ENCODE measurements at regions not wholly inside any gene's neighbourhood (a gene's known extent, or its start where the extent isn't known, plus 50 kb on each side); places are given as distances from the start of the nearest gene placed in this dataset.
A peak's percentile ranks its signal among the peaks of the same experiment; 100 is the strongest.

DNA sequence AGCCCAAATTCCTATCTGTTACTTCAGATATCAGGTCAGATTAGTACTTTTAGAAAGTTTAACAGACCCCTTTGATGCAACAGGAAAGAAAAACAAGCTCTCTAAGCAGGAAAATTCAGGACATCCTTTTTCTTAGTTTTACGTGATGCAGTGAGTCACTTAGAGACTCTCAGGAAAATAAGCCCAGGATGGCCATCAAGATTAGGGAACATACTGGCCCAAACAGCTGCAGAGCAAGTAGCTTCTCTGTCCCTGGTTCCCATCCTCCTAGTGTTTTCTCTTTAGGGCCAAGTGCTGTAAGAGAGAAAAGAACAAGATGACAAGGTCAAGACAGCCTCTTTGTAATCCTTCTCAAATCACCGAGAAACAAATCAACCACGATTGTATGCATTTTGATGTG lies 219.1 kb downstream of the ZNF674 start:
- CTCF ChIA-PET = no interaction called here
- POLR2A ChIA-PET = no interaction called here
- DNase-seq (ENCODE audit: low read depth, low spot score) = no peak

DNA sequence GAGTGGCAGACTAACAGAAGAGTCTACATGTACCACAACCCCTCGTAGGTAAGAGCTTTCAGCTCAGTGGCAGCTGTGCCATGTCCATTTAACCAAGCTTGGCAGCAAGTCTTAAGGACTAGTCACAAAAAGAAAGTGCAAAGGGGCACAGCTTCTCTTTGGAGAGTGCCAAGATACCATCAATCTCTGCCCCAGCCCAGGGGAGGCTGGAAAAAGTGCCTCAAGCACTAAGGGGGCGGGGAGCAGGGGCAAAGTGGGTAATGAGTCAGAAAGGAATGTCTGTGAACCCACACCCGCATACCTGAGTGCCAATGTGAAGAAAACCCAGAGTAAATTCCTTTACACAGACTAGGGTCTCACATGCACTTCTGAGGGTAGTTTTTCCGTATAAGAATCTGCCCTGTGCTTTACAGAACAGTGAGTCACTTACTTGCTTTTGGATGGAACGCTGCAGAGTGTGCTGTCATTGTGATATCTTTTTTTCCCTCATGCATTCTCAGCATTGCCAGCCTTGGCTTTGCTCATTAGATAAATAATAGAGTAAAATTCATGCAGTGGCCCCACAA lies 219.8 kb downstream of the ZNF674 start:
- Histone ChIP-seq H3K36me3 (ENCODE audit: control insufficient read depth, insufficient read depth, low read length) (no peaks in the 10 kb centered on the region), H3K9me3 (ENCODE audit: control insufficient read depth, insufficient read depth, low read depth, low read length) (no peaks in the 10 kb centered on the region), H3K4me3 (ENCODE audit: low read depth in 2 of 2, low read length in 2 of 2) (peak overlapping the region; percentile 42 to 61; a peak in 3 of 4 replicates), H3K27me3 (ENCODE audit: control insufficient read depth, insufficient read depth, low read length) (no peaks in the 10 kb centered on the region), H3K4me1 (ENCODE audit: control insufficient read depth, insufficient read depth, low read length) (peaks cover 38% of the 10 kb centered on the region), H3K27ac (ENCODE audit: low read length) (peak overlapping the region; percentile 97)
- ChIA-PET CTCF (no interaction called here), POLR2A (no interaction called here)
- in situ Hi-C loops (cut with HindIII; ENCODE audit: low pct_unique_long_range_greater_than_20kb, low sequenced_read_pairs) = no loop called here
- intact Hi-C loops (cut with micrococcal nuclease; ENCODE audit: unreplicated experiment) = loop anchor here (10.0 kb wide), 1 partner anchor 49 kb away; no protein-coding TSS in a partner anchor
- DNase-seq (ENCODE audit: low read depth, low spot score) (no peak), ATAC-seq (peak; percentile 72)
- TF ChIP-seq POLR2AphosphoS5 (IDR thresholded peaks at IDR 0.05; ENCODE audit: low read depth, low read length) = peak; percentile 49; the same call in 1 of the 2 replicates
- TF ChIP-seq, protein P1, sequence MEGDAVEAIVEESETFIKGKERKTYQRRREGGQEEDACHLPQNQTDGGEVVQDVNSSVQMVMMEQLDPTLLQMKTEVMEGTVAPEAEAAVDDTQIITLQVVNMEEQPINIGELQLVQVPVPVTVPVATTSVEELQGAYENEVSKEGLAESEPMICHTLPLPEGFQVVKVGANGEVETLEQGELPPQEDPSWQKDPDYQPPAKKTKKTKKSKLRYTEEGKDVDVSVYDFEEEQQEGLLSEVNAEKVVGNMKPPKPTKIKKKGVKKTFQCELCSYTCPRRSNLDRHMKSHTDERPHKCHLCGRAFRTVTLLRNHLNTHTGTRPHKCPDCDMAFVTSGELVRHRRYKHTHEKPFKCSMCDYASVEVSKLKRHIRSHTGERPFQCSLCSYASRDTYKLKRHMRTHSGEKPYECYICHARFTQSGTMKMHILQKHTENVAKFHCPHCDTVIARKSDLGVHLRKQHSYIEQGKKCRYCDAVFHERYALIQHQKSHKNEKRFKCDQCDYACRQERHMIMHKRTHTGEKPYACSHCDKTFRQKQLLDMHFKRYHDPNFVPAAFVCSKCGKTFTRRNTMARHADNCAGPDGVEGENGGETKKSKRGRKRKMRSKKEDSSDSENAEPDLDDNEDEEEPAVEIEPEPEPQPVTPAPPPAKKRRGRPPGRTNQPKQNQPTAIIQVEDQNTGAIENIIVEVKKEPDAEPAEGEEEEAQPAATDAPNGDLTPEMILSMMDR (IDR thresholded peaks at IDR 0.05) = no peak
- TF ChIP-seq TCF7L2 (IDR thresholded peaks at IDR 0.05; ENCODE audit: low read depth, low read length) = peak; percentile 48; the same call in 1 of the 2 replicates
- no TSS peak for BruUV-seq (replicated peaks)

More for the DNA sequence above, 219.1 kb downstream of the ZNF674 start:
- intact Hi-C loops (cut with micrococcal nuclease; ENCODE audit: unreplicated experiment) (loop anchor here (10.0 kb wide), 1 partner anchor 49 kb away; no protein-coding TSS in a partner anchor), in situ Hi-C loops (cut with HindIII; ENCODE audit: low pct_unique_long_range_greater_than_20kb, low sequenced_read_pairs) (no loop called here)
- Histone ChIP-seq H3K4me1 (ENCODE audit: control insufficient read depth, insufficient read depth, low read length) (peaks cover 30% of the 10 kb centered on the region), H3K4me3 (ENCODE audit: low read depth in 2 of 2, low read length in 2 of 2) (peak overlapping the region; percentile 42 to 61), H3K36me3 (ENCODE audit: control insufficient read depth, insufficient read depth, low read length) (no peaks in the 10 kb centered on the region), H3K27ac (ENCODE audit: low read length) (peak overlapping the region; percentile 97), H3K27me3 (ENCODE audit: control insufficient read depth, insufficient read depth, low read length) (no peaks in the 10 kb centered on the region), H3K9me3 (ENCODE audit: control insufficient read depth, insufficient read depth, low read depth, low read length) (no peaks in the 10 kb centered on the region)
- no TSS peak for BruUV-seq (replicated peaks)
- no peak for ATAC-seq
- TF ChIP-seq, protein P2, sequence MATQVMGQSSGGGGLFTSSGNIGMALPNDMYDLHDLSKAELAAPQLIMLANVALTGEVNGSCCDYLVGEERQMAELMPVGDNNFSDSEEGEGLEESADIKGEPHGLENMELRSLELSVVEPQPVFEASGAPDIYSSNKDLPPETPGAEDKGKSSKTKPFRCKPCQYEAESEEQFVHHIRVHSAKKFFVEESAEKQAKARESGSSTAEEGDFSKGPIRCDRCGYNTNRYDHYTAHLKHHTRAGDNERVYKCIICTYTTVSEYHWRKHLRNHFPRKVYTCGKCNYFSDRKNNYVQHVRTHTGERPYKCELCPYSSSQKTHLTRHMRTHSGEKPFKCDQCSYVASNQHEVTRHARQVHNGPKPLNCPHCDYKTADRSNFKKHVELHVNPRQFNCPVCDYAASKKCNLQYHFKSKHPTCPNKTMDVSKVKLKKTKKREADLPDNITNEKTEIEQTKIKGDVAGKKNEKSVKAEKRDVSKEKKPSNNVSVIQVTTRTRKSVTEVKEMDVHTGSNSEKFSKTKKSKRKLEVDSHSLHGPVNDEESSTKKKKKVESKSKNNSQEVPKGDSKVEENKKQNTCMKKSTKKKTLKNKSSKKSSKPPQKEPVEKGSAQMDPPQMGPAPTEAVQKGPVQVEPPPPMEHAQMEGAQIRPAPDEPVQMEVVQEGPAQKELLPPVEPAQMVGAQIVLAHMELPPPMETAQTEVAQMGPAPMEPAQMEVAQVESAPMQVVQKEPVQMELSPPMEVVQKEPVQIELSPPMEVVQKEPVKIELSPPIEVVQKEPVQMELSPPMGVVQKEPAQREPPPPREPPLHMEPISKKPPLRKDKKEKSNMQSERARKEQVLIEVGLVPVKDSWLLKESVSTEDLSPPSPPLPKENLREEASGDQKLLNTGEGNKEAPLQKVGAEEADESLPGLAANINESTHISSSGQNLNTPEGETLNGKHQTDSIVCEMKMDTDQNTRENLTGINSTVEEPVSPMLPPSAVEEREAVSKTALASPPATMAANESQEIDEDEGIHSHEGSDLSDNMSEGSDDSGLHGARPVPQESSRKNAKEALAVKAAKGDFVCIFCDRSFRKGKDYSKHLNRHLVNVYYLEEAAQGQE (IDR thresholded peaks at IDR 0.05; ENCODE audit: insufficient read depth in 1 of 2, low read depth in 2 of 2, low read length in 1 of 2) = no peak
- TF ChIP-seq TCF7L2 (IDR thresholded peaks at IDR 0.05; ENCODE audit: low read depth, low read length) (no peak), POLR2AphosphoS5 (IDR thresholded peaks at IDR 0.05; ENCODE audit: low read depth, low read length) (no peak), SIN3A (IDR thresholded peaks at IDR 0.05; ENCODE audit: borderline replicate concordance, insufficient read depth, low read depth, low read length) (no peak)
- TF ChIP-seq, protein P1 (IDR thresholded peaks at IDR 0.05) = no peak

Measured in Panc1 (cell line).